Neural progenitor cell (in vitro differentiated cells): ENCODE measurements at regions not wholly inside any gene's neighbourhood (a gene's known extent, or its start where the extent isn't known, plus 50 kb on each side); places are given as distances from the start of the nearest gene placed in this dataset.
"Not testable (repeated sequence)": the region's sequence is repeated elsewhere in the genome, so short reads cannot be mapped to it uniquely, and the experiment has no call there.

Experiments
- CTCF ChIP-seq: fragments of 200-600 bp; sonication (generic); IDR thresholded peaks from 2 replicates; pipeline ENCODE4 v1.5.1; 2017; ENCODE audit warnings: antibody characterized with exemption, mild to moderate bottlenecking
- EZH2 ChIP-seq: fragments of 200-600 bp; sonication (generic); IDR thresholded peaks from 2 replicates; pipeline ENCODE4 v1.6.1; 2017; ENCODE audit warnings: antibody characterized with exemption, mild to moderate bottlenecking, moderate library complexity

- not testable (repeated sequence) for TF ChIP-seq CTCF, EZH2
Measured at GRCh38 chr22:48482198-48482597, 1345.5 kb downstream of the BRD1 start.
